Colonic mucosa (tissue), 4 donors: ENCODE measurements at regions not wholly inside any gene's neighbourhood (a gene's known extent, or its start where the extent isn't known, plus 50 kb on each side); places are given as distances from the start of the nearest gene placed in this dataset.
"Not testable (repeated sequence)": the region's sequence is repeated elsewhere in the genome, so short reads cannot be mapped to it uniquely, and the experiment has no call there.

ENCODE experiments used
- DNase-seq: peaks from one replicate; pipeline ENCODE4 v3.0.0-alpha.2; 2020
- H3K27ac ChIP-seq: fragments of 200-600 bp; one replicate; pipeline ENCODE4 v1.8.0; 2021
- H3K27me3 ChIP-seq: fragments of 200-600 bp; one replicate; pipeline ENCODE4 v1.8.0; 2021
- H3K36me3 ChIP-seq: fragments of 200-600 bp; one replicate; pipeline ENCODE4 v1.8.0; 2021
- H3K4me1 ChIP-seq: fragments of 200-600 bp; one replicate; pipeline ENCODE4 v1.8.0; 2021; ENCODE audit warnings: mild to moderate bottlenecking
- H3K4me3 ChIP-seq: fragments of 200-600 bp; one replicate; pipeline ENCODE4 v1.8.0; 2021
- H3K9ac ChIP-seq, 2 donors: one replicate each; pipeline ENCODE4 v1.7.0; 2013; ENCODE audit warnings: control low read depth in 2 of 2, low read depth in 2 of 2, low read length in 2 of 2
- H3K9me3 ChIP-seq: fragments of 200-600 bp; one replicate; pipeline ENCODE4 v1.8.0; 2021
- intact Hi-C: fragments of 100-400 bp; cut with DNase I; formaldehyde crosslinking; loops from one replicate; pipeline ENCODE4 v1.14.1; 2022
- TF ChIP-seq, protein P1 (sequence below): fragments of 200-600 bp; IDR thresholded peaks from one replicate; pipeline ENCODE4 v1.8.0; 2022; ENCODE audit warnings: antibody characterized with exemption, mild to moderate bottlenecking
- donor health status: healthy.
- donor health status: DM: no; HTN: no; CAD: no.
- donor health status: DM: no; HTN: no; CAD: no.

DNA sequence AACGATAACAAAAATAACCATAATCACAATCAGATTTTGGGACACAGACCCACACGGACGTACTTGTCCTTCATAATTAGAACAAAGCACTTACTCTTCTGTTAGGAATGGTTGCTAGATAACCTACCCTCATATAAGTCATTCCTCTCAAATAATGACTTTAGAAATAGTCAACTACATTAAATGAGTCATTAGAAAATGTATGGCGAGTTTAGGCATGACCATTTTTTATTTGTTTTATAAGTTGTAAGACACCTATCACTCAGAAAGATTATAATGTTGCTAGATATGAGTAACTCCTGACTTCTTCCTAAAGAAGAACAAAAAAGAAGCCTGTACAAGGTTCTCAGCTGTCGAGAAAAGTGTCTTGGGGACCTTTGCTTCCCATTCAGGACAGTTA is 1637.5 kb upstream of the PCDH7 start:
- intact Hi-C loops = no loop called here
- no peaks in the 10 kb centered on the region for H3K36me3 ChIP-seq
- H3K4me1 ChIP-seq = no peaks in the 10 kb centered on the region
- no peak overlapping the region for H3K27ac ChIP-seq
- no peak overlapping the region for H3K4me3 ChIP-seq
- H3K9ac ChIP-seq = no peak overlapping the region
- DNase-seq = no peak
- TF ChIP-seq, protein P1, sequence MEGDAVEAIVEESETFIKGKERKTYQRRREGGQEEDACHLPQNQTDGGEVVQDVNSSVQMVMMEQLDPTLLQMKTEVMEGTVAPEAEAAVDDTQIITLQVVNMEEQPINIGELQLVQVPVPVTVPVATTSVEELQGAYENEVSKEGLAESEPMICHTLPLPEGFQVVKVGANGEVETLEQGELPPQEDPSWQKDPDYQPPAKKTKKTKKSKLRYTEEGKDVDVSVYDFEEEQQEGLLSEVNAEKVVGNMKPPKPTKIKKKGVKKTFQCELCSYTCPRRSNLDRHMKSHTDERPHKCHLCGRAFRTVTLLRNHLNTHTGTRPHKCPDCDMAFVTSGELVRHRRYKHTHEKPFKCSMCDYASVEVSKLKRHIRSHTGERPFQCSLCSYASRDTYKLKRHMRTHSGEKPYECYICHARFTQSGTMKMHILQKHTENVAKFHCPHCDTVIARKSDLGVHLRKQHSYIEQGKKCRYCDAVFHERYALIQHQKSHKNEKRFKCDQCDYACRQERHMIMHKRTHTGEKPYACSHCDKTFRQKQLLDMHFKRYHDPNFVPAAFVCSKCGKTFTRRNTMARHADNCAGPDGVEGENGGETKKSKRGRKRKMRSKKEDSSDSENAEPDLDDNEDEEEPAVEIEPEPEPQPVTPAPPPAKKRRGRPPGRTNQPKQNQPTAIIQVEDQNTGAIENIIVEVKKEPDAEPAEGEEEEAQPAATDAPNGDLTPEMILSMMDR = no peak
- H3K27me3 ChIP-seq = no peaks in the 10 kb centered on the region
- no peaks in the 10 kb centered on the region for H3K9me3 ChIP-seq

DNA sequence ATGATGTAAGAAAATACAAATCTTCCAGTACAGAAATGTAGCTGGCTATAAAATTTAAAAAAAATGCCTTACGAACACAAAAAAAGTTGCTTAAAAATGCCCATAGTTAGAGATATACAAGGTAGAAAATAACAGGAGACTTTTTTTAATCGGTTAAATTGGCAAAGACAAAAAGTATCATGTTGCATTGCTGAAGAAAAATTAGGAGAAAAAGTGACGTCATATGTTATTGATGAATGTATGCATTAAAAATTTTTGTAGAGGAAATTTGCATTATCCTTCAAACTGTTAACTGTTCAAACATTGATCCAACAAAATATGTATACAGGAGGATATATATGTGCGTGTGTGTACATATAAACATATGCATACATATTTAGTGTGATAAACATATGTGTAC is 1634.4 kb upstream of the PCDH7 start:
- Histone ChIP-seq H3K9ac (no peak overlapping the region), H3K27ac (no peak overlapping the region), H3K27me3 (no peaks in the 10 kb centered on the region), H3K9me3 (no peaks in the 10 kb centered on the region), H3K4me3 (no peak overlapping the region), H3K36me3 (no peaks in the 10 kb centered on the region), H3K4me1 (no peaks in the 10 kb centered on the region)
- DNase-seq = no peak
- TF ChIP-seq, protein P1 = no peak
- intact Hi-C loops = no loop called here

DNA sequence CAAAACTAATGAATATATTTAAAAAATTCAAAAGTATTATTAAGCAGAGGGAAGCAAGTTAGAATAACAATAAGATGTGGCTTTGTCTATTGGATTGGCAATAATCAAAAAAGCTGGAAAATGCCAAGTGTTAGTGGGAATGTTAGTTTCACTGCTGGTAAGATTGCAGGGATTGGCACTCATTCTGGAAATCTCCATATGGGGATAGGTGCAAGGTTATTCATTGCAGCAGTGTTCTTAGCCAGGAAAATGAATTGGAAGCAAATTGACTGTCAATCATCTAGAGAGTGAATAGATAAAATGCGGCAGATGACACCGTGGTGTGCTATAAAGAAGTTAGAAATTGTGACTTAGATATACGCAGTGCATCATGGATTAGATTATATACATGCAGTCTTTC is 1615.5 kb upstream of the PCDH7 start:
- H3K4me1 ChIP-seq = no peaks in the 10 kb centered on the region
- intact Hi-C loops = no loop called here
- DNase-seq = no peak

DNA sequence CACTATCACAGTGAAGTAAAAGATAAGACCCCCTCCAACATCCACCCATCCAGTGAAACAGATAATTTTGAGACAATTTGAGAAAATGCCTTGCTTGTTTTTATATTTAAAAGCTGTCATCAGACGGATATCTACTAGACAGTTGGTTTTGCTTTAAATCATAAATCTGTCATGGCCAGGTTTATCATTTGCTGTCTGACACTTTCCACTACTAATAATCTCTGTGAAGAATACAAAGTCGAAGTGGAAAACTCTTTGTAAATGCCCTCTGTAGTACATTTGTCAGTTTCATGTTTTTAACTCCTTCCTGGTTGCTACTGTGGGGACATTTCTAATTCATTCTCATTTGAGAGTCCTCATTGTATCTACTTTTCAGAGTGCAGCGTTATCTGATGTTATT is 1606.2 kb upstream of the PCDH7 start:
- TF ChIP-seq, protein P1 = no peak
- intact Hi-C loops = no loop called here
- no peaks in the 10 kb centered on the region for H3K9me3 ChIP-seq
- DNase-seq = no peak
- no peak overlapping the region for H3K4me3 ChIP-seq
- no peaks in the 10 kb centered on the region for H3K36me3 ChIP-seq
- H3K27ac ChIP-seq = no peak overlapping the region
- no peak overlapping the region for H3K9ac ChIP-seq
- H3K27me3 ChIP-seq = no peaks in the 10 kb centered on the region
- H3K4me1 ChIP-seq = no peaks in the 10 kb centered on the region

More for the DNA sequence above, 1615.5 kb upstream of the PCDH7 start:
- Histone ChIP-seq H3K36me3 (no peaks in the 10 kb centered on the region), H3K9me3 (no peaks in the 10 kb centered on the region), H3K9ac (no peak overlapping the region), H3K27ac (no peak overlapping the region), H3K4me3 (no peak overlapping the region), H3K27me3 (no peaks in the 10 kb centered on the region)
- TF ChIP-seq, protein P1 = no peak

DNA sequence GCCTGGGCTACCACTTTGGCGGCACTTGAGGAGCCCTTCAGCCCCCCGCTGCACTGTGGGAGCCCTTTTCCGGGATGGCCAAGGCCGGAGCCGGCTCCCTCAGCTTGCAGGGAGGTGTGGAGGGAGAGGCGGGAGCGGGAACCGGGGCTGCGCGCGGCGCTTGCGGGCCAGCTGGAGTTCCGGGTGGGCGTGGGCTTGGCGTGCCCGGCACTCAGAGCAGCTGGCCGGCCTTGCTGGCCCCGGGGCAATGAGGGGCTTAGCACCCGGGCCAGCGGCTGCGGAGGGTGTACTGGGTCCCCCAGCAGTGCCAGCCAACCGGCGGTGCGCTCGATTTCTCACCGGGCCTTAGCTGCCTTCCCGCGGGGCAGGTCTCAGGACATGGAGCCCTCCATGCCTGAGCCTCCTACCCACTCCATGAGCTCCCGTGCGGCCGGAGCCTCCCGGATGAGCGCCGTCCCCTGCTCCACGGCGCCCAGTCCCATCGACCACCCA is 1602.9 kb upstream of the PCDH7 start:
- intact Hi-C loops = not testable (repeated sequence)

DNA sequence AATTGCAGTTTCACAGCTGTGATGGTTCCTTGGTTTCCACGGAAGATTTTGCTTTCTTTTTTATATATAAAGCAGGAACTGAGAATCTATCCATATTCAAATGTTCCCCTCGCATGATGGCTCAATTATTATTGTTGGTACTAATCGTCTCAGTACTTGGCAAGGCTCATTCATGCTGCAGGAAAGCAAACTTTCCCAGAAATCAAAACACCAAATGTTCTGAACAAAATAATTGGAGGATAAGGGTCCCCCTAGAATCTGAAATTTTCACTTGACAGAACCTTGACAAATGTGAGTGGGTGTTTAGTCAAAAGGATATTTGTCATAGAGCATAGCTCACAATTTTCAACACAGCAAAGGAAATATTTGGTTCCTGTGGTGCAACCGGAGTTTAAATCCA is 1598.6 kb upstream of the PCDH7 start:
- no peak overlapping the region for H3K4me3 ChIP-seq
- intact Hi-C loops = no loop called here
- TF ChIP-seq, protein P1 = no peak
- H3K9me3 ChIP-seq = no peaks in the 10 kb centered on the region
- no peak for DNase-seq
- H3K27me3 ChIP-seq = no peaks in the 10 kb centered on the region
- no peak overlapping the region for H3K9ac ChIP-seq
- H3K4me1 ChIP-seq = no peaks in the 10 kb centered on the region
- H3K36me3 ChIP-seq = no peaks in the 10 kb centered on the region
- H3K27ac ChIP-seq = no peak overlapping the region

More for the DNA sequence above, 1602.9 kb upstream of the PCDH7 start:
- not testable (repeated sequence) for H3K27me3 ChIP-seq, H3K9me3 ChIP-seq, H3K36me3 ChIP-seq, H3K27ac ChIP-seq, H3K4me3 ChIP-seq, H3K4me1 ChIP-seq, H3K9ac ChIP-seq, DNase-seq
